ENCODE measurements at regions not wholly inside any gene's neighbourhood (a gene's known extent, or its start where the extent isn't known, plus 50 kb on each side); places are given as distances from the start of the nearest gene placed in this dataset.

DNA sequence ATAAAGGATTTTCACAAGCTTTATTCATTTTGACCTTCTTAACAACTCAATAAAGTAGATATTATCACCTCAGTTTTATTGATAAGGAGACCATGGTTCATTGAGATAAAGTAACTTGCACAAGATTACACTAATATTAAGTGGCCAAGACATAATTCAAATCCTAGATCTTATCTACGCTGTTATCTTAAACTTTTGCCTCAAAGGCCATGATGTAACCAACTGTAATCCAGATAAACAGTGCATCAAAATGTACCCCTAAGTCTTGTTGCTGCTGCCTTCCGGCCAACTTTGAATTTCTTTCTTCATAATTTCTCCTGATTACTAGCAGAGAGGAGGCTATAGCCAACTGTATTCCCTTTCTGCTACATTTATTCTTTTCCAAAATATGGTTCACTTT lies 1094.8 kb upstream of the PIK3C3 start:
- ATAC-seq (no peak), DNase-seq (no peak)
- Mint-ChIP-seq H3K9me3 (ENCODE audit: low read depth) (peaks cover 14% of the 10 kb centered on the region), H3K4me1 (no peaks in the 10 kb centered on the region), H3K4me3 (no peak overlapping the region), H3K27me3 (no peaks in the 10 kb centered on the region), H3K36me3 (ENCODE audit: low read depth) (no peaks in the 10 kb centered on the region), H3K27ac (no peak overlapping the region)
- intact Hi-C loops (cut with DNase I, micrococcal nuclease), result no loop called here
- CTCF ChIA-PET, result no interaction called here
- POLR2A ChIA-PET, result no interaction called here

GRCh38 chr18:40855661-40856060 lies 1099.4 kb upstream of the PIK3C3 start:
- Mint-ChIP-seq H3K9me3 (ENCODE audit: low read depth) (peaks cover 13% of the 10 kb centered on the region), H3K27me3 (no peaks in the 10 kb centered on the region), H3K27ac (no peak overlapping the region), H3K4me1 (no peaks in the 10 kb centered on the region), H3K36me3 (ENCODE audit: low read depth) (no peaks in the 10 kb centered on the region), H3K4me3 (no peak overlapping the region)
- no peak for DNase-seq
- intact Hi-C loops (cut with DNase I, micrococcal nuclease), result no loop called here
- ChIA-PET CTCF (no interaction called here), POLR2A (no interaction called here)
- ATAC-seq, result no peak

- H3K36me3 Mint-ChIP-seq (ENCODE audit: low read depth), result no peaks in the 10 kb centered on the region
- H3K9me3 Mint-ChIP-seq (ENCODE audit: low read depth), result peaks cover 17% of the 10 kb centered on the region
- DNase-seq (no peak), ATAC-seq (no peak)
- intact Hi-C loops (cut with DNase I, micrococcal nuclease), result no loop called here
- H3K4me1 Mint-ChIP-seq, result no peaks in the 10 kb centered on the region
- H3K27ac Mint-ChIP-seq, result no peak overlapping the region
- POLR2A ChIA-PET, result no interaction called here
- CTCF ChIA-PET, result no interaction called here
- no peak overlapping the region for H3K4me3 Mint-ChIP-seq
- no peaks in the 10 kb centered on the region for H3K27me3 Mint-ChIP-seq
Measured at GRCh38 chr18:40852406-40852805, 1102.6 kb upstream of the PIK3C3 start.

DNA sequence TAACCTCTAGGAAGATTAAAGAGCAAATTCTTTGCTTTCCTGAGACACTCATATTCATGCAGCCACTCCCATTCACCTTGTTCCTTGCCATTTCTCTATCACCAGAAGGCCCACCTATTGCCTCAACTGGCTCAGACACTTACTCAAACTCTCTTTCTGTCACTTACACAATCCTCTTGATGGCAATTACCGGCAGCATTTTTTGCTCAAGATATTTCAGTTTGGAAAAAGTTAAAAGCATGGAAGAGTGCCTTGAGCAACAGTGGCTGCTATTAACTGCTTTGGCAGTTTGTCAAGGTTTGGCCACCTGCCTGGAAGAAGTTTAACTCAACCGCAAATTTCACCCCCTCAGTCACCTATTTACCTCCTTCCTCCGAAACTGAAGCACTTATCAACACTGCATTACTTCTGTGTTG lies 1104.0 kb upstream of the PIK3C3 start:
- CTCF ChIA-PET, result no interaction called here
- no peak for ATAC-seq
- intact Hi-C loops (cut with DNase I, micrococcal nuclease), result no loop called here
- Mint-ChIP-seq H3K4me3 (no peak overlapping the region), H3K9me3 (ENCODE audit: low read depth) (peaks cover 15% of the 10 kb centered on the region), H3K36me3 (ENCODE audit: low read depth) (no peaks in the 10 kb centered on the region), H3K27me3 (no peaks in the 10 kb centered on the region), H3K27ac (no peak overlapping the region), H3K4me1 (no peaks in the 10 kb centered on the region)
- POLR2A ChIA-PET, result no interaction called here
- no peak for DNase-seq

GRCh38 chr18:40849886-40850285 lies 1105.1 kb upstream of the PIK3C3 start:
- ChIA-PET CTCF (interaction anchor here (0.8 kb wide), 1 partner anchor 48 kb away, joined by 3 read pairs; no protein-coding TSS in a partner anchor), POLR2A (no interaction called here)
- intact Hi-C loops (cut with DNase I, micrococcal nuclease), result no loop called here
- DNase-seq, result no peak
- no peaks in the 10 kb centered on the region for H3K36me3 Mint-ChIP-seq (ENCODE audit: low read depth)
- no peak for ATAC-seq
- H3K9me3 Mint-ChIP-seq (ENCODE audit: low read depth), result peaks cover 15% of the 10 kb centered on the region
- H3K27ac Mint-ChIP-seq, result no peak overlapping the region
- no peaks in the 10 kb centered on the region for H3K4me1 Mint-ChIP-seq
- H3K27me3 Mint-ChIP-seq, result no peaks in the 10 kb centered on the region
- H3K4me3 Mint-ChIP-seq, result no peak overlapping the region

GRCh38 chr18:40841467-40841866 lies 1113.6 kb upstream of the PIK3C3 start:
- CTCF ChIA-PET, result no interaction called here
- H3K27me3 Mint-ChIP-seq, result no peaks in the 10 kb centered on the region
- peaks cover 19% of the 10 kb centered on the region for H3K9me3 Mint-ChIP-seq (ENCODE audit: low read depth)
- intact Hi-C loops (cut with DNase I, micrococcal nuclease), result no loop called here
- DNase-seq (no peak), ATAC-seq (no peak)
- POLR2A ChIA-PET, result no interaction called here
- no peak overlapping the region for H3K27ac Mint-ChIP-seq
- H3K36me3 Mint-ChIP-seq (ENCODE audit: low read depth), result no peaks in the 10 kb centered on the region
- H3K4me3 Mint-ChIP-seq, result no peak overlapping the region
- no peaks in the 10 kb centered on the region for H3K4me1 Mint-ChIP-seq

- Mint-ChIP-seq H3K9me3 (ENCODE audit: low read depth) (peaks cover 19% of the 10 kb centered on the region), H3K27ac (no peak overlapping the region)
- intact Hi-C loops (cut with DNase I, micrococcal nuclease), result no loop called here
Measured at GRCh38 chr18:40841063-40841462, 1114.0 kb upstream of the PIK3C3 start.

DNA sequence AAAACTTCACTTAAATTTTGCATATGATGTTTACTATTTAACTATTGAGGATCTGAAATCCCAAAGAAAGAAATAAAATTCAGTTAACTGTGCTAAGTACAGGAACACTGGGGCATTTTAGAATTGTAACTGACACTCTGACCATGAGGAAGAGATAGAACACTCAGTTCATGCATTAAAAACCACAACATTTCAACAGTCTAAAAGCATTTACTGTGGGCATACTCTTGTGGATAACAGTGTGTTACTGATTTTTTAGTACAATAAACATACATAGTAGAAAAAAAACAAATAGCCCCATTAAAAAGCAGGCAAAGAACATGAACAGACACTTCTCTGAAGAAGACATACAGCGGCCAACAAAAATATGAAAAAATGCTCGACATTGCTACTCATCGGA lies 1122.7 kb upstream of the PIK3C3 start:
- H3K27ac Mint-ChIP-seq, result no peak overlapping the region
- peaks cover 2% of the 10 kb centered on the region for H3K9me3 Mint-ChIP-seq (ENCODE audit: low read depth)
- POLR2A ChIA-PET, result no interaction called here
- ATAC-seq (no peak), DNase-seq (no peak)
- no peaks in the 10 kb centered on the region for H3K36me3 Mint-ChIP-seq (ENCODE audit: low read depth)
- no peaks in the 10 kb centered on the region for H3K4me1 Mint-ChIP-seq
- CTCF ChIA-PET, result no interaction called here
- intact Hi-C loops (cut with DNase I, micrococcal nuclease), result no loop called here
- no peak overlapping the region for H3K4me3 Mint-ChIP-seq
- H3K27me3 Mint-ChIP-seq, result no peaks in the 10 kb centered on the region

More at GRCh38 chr18:40841063-40841462, 1114.0 kb upstream of the PIK3C3 start:
- H3K4me1 Mint-ChIP-seq, result no peaks in the 10 kb centered on the region
- no peak overlapping the region for H3K4me3 Mint-ChIP-seq
- POLR2A ChIA-PET, result no interaction called here
- no peaks in the 10 kb centered on the region for H3K36me3 Mint-ChIP-seq (ENCODE audit: low read depth)
- CTCF ChIA-PET, result interaction anchor here (0.7 kb wide), 1 partner anchor 20 kb away, joined by 3 read pairs; no protein-coding TSS in a partner anchor
- DNase-seq (no peak), ATAC-seq (no peak)
- no peaks in the 10 kb centered on the region for H3K27me3 Mint-ChIP-seq

GRCh38 chr18:40824291-40824690 lies 1130.7 kb upstream of the PIK3C3 start:
- H3K27me3 Mint-ChIP-seq, result no peaks in the 10 kb centered on the region
- ChIA-PET CTCF (no interaction called here), POLR2A (no interaction called here)
- no peaks in the 10 kb centered on the region for H3K4me1 Mint-ChIP-seq
- no peaks in the 10 kb centered on the region for H3K36me3 Mint-ChIP-seq (ENCODE audit: low read depth)
- peaks cover 20% of the 10 kb centered on the region for H3K9me3 Mint-ChIP-seq (ENCODE audit: low read depth)
- intact Hi-C loops (cut with DNase I, micrococcal nuclease), result no loop called here
- no peak for DNase-seq
- no peak overlapping the region for H3K27ac Mint-ChIP-seq
- H3K4me3 Mint-ChIP-seq, result no peak overlapping the region
- no peak for ATAC-seq

GRCh38 chr18:40821596-40822243 lies 1133.3 kb upstream of the PIK3C3 start:
- CTCF ChIA-PET, result interaction anchor here (0.6 kb wide), 1 partner anchor 19 kb away, joined by 3 read pairs; no protein-coding TSS in a partner anchor
- no peak for ATAC-seq
- H3K4me1 Mint-ChIP-seq, result no peaks in the 10 kb centered on the region
- POLR2A ChIA-PET, result no interaction called here
- no peak overlapping the region for H3K27ac Mint-ChIP-seq
- no peaks in the 10 kb centered on the region for H3K27me3 Mint-ChIP-seq
- H3K36me3 Mint-ChIP-seq (ENCODE audit: low read depth), result no peaks in the 10 kb centered on the region
- peaks cover 23% of the 10 kb centered on the region for H3K9me3 Mint-ChIP-seq (ENCODE audit: low read depth)
- no peak overlapping the region for H3K4me3 Mint-ChIP-seq
- no peak for DNase-seq
- intact Hi-C loops (cut with DNase I, micrococcal nuclease), result no loop called here

DNA sequence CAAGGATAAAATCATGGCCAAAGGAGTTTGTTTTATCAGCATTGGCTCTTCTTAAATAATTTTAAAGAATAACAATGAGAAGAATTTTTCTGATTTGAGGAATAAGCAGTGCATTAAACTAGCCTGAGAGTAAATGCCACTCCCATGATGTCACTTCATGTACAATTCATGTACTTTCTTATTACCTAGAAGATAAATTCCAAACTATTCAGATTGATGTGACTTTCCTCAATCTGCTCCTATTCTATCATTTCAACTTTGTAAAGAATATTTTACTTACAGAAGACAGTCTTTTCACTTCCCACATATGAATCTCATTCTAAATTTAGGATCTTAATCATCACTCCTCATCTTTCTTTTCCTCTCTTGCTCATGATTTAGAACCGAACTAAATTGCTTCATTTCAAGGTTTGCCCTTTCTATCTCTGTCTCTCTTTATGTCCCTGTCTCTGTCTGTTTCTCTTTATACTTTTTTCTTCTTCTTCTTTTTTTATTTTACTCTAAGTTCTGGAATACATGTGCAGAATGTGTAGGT lies 1142.0 kb upstream of the PIK3C3 start:
- Mint-ChIP-seq H3K4me3 (no peak overlapping the region), H3K27me3 (no peaks in the 10 kb centered on the region)
- CTCF ChIA-PET, result no interaction called here

GRCh38 chr18:40810372-40810771 lies 1144.7 kb upstream of the PIK3C3 start:
- Mint-ChIP-seq H3K27me3 (no peaks in the 10 kb centered on the region), H3K27ac (no peak overlapping the region), H3K4me3 (no peak overlapping the region), H3K36me3 (ENCODE audit: low read depth) (no peaks in the 10 kb centered on the region), H3K9me3 (ENCODE audit: low read depth) (peaks cover 3% of the 10 kb centered on the region), H3K4me1 (no peaks in the 10 kb centered on the region)
- intact Hi-C loops (cut with DNase I, micrococcal nuclease), result no loop called here
- ATAC-seq (no peak), DNase-seq (no peak)
- CTCF ChIA-PET, result no interaction called here
- POLR2A ChIA-PET, result no interaction called here

More for the DNA sequence above, 1142.0 kb upstream of the PIK3C3 start:
- ATAC-seq, result no peak
- POLR2A ChIA-PET, result no interaction called here
- H3K36me3 Mint-ChIP-seq (ENCODE audit: low read depth), result no peaks in the 10 kb centered on the region
- no peaks in the 10 kb centered on the region for H3K9me3 Mint-ChIP-seq (ENCODE audit: low read depth)
- intact Hi-C loops (cut with DNase I, micrococcal nuclease), result no loop called here
- no peak for DNase-seq
- H3K27ac Mint-ChIP-seq, result no peak overlapping the region
- H3K4me1 Mint-ChIP-seq, result no peaks in the 10 kb centered on the region

All from activated CD4-positive, alpha-beta T cell treated with anti-CD3 and anti-CD28 coated beads for 36 hours (primary cell).